Effector memory CD8-positive, alpha-beta T cell (primary cell): ENCODE measurements at regions not wholly inside any gene's neighbourhood (a gene's known extent, or its start where the extent isn't known, plus 50 kb on each side); places are given as distances from the start of the nearest gene placed in this dataset.

Experiments
- ATAC-seq: fragments of 150-1000 bp; cut with Tn5 transposase; replicated peaks from 2 replicates; pipeline ENCODE4 v1.10.0; 2021; ENCODE audit warnings: mild to moderate bottlenecking, moderate library complexity
- DNase-seq, 3 experiments: peaks; one replicate each; pipeline ENCODE4 v3.0.0; 2021
- H3K27ac Mint-ChIP-seq, 2 donors: one replicate each; pipeline ENCODE4 v1.8.0; 2022; ENCODE audit warnings: mild to moderate bottlenecking in 2 of 2, mixed read lengths in 2 of 2, moderate library complexity in 2 of 2
- H3K27me3 Mint-ChIP-seq, 2 donors: one replicate each; pipeline ENCODE4 v1.8.0; 2022; ENCODE audit warnings: mixed read lengths in 2 of 2
- H3K36me3 Mint-ChIP-seq: one replicate; pipeline ENCODE4 v1.8.0; 2022; ENCODE audit warnings: mild to moderate bottlenecking, moderate library complexity, mixed read lengths; ENCODE audit not compliant: insufficient read depth
- H3K4me1 Mint-ChIP-seq, 2 donors: one replicate each; pipeline ENCODE4 v1.8.0; 2022; ENCODE audit warnings: low read depth in 2 of 2, mixed read lengths in 2 of 2
- H3K4me3 Mint-ChIP-seq, 2 donors: one replicate each; pipeline ENCODE4 v1.8.0; 2022; ENCODE audit warnings: mild to moderate bottlenecking in 2 of 2, mixed read lengths in 2 of 2, moderate library complexity in 2 of 2
- H3K9me3 Mint-ChIP-seq, 2 donors: one replicate each; pipeline ENCODE4 v1.8.0; 2022; ENCODE audit warnings: mixed read lengths in 2 of 2

GRCh38 chr3:41141433-41142167, 57.7 kb upstream of the CTNNB1 start:
- Mint-ChIP-seq H3K4me3 (no peak overlapping the region), H3K27ac (no peak overlapping the region), H3K27me3 (peaks cover 0 to 24% of the 10 kb centered on the region in 2 donors), H3K4me1 (peaks cover 0 to 3% of the 10 kb centered on the region in 2 donors), H3K9me3 (no peaks in the 10 kb centered on the region), H3K36me3 (no peaks in the 10 kb centered on the region)
- ATAC-seq (no peak), DNase-seq (no peak)

- peaks cover 4 to 24% of the 10 kb centered on the region in 2 donors for H3K27me3 Mint-ChIP-seq
- H3K4me3 Mint-ChIP-seq: no peak overlapping the region
- no peak for DNase-seq
- no peaks in the 10 kb centered on the region for H3K9me3 Mint-ChIP-seq
- no peaks in the 10 kb centered on the region for H3K36me3 Mint-ChIP-seq
- H3K4me1 Mint-ChIP-seq: peaks cover 0 to 2% of the 10 kb centered on the region in 2 donors
- H3K27ac Mint-ChIP-seq: no peak overlapping the region
- no peak for ATAC-seq
Observed at GRCh38 chr3:41143421-41144031, 55.8 kb upstream of the CTNNB1 start.

GRCh38 chr3:41144631-41145030, 54.7 kb upstream of the CTNNB1 start:
- Mint-ChIP-seq H3K4me3 (no peak overlapping the region), H3K36me3 (no peaks in the 10 kb centered on the region), H3K27me3 (peaks cover 7 to 24% of the 10 kb centered on the region in 2 donors), H3K9me3 (no peaks in the 10 kb centered on the region), H3K4me1 (no peaks in the 10 kb centered on the region), H3K27ac (no peak overlapping the region)
- no peak for DNase-seq
- ATAC-seq: no peak

DNA sequence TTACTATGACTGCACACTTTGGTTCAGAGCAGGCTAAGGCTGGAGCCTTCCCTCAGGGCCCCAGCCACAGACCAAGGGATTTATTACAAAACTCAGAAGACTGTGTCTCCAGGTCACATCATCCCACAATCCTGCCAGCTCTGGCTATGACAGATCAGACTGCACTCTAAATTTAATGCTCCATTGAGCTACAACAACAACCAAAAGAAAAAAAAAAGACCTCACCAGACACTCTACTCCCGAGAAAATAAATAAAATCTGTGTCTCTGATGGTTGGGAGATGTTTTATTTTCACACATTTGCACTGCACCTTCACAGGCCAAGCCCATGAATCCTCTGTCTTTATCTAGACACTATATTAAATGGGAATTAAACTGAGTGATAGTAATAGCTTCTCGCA, 50.8 kb upstream of the CTNNB1 start:
- Mint-ChIP-seq H3K27ac (no peak overlapping the region), H3K27me3 (peaks cover 6 to 7% of the 10 kb centered on the region in 2 donors), H3K9me3 (no peaks in the 10 kb centered on the region), H3K4me1 (no peaks in the 10 kb centered on the region), H3K4me3 (no peak overlapping the region), H3K36me3 (no peaks in the 10 kb centered on the region)
- DNase-seq: no peak
- ATAC-seq: no peak

DNA sequence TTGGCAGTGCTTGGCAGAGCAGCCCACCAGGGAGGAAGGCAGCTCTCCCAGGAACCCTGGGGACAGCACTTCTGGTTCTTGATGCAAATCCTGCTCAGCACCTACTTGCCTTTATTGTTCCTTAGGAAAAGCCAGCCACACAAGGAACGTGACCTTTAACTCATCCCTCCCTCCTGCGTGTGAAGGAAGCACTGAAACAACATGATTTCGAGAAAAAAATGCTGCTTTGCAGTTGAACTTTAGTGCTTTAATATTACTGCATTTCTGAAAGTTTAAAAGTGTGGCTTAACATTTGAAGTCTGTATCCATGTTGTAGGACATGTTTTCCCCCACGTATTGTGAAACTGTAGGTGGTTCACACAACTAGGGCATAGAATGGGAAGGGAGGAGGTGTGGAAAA, 50.4 kb upstream of the CTNNB1 start:
- no peaks in the 10 kb centered on the region for H3K4me1 Mint-ChIP-seq
- ATAC-seq: no peak
- peaks cover 4 to 7% of the 10 kb centered on the region in 2 donors for H3K27me3 Mint-ChIP-seq
- no peak for DNase-seq
- H3K9me3 Mint-ChIP-seq: no peaks in the 10 kb centered on the region
- no peak overlapping the region for H3K4me3 Mint-ChIP-seq
- no peak overlapping the region for H3K27ac Mint-ChIP-seq
- H3K36me3 Mint-ChIP-seq: no peaks in the 10 kb centered on the region
